GM19468 (cell line): ENCODE measurements at regions not wholly inside any gene's neighbourhood (a gene's known extent, or its start where the extent isn't known, plus 50 kb on each side); places are given as distances from the start of the nearest gene placed in this dataset.

ENCODE experiments used
- ATAC-seq: cut with Tn5 transposase; IDR thresholded peaks from one replicate; pipeline ENCODE4 v1.9.1; 2021; ENCODE audit warnings: mild to moderate bottlenecking, moderate library complexity, moderate number of reproducible peaks; ENCODE audit not compliant: unreplicated experiment; ENCODE audit errors: extremely low read depth

DNA sequence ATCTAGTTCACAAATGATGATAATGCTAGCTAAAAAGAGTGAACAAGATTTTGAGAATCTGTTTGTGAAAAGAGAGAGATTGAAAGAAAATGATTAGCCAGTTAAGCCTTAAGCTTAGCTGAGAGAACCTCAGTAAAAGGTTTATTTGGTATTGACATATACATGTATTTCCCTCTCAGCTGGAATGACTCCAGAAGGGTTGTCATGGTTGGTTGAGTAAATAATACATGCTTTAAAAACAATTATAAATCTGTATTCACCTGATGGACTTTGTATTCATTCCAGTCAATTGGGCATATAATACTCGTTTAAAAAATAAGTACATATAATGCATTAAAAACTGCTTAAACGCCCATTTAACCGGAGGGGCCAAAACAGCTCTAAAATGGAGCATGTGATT lies 181.4 kb downstream of the GRB14 start:
- ATAC-seq, result no peak

GRCh38 chr2:164439235-164439634 lies 182.0 kb downstream of the GRB14 start:
- ATAC-seq, result no peak

GRCh38 chr2:164438490-164439205 lies 182.6 kb downstream of the GRB14 start:
- no peak for ATAC-seq

- no peak for ATAC-seq
These were observed 185.2 kb downstream of the GRB14 start for GRCh38 chr2:164436131-164436530.

- no peak for ATAC-seq
These were observed 191.0 kb downstream of the GRB14 start for GRCh38 chr2:164430166-164430783.

DNA sequence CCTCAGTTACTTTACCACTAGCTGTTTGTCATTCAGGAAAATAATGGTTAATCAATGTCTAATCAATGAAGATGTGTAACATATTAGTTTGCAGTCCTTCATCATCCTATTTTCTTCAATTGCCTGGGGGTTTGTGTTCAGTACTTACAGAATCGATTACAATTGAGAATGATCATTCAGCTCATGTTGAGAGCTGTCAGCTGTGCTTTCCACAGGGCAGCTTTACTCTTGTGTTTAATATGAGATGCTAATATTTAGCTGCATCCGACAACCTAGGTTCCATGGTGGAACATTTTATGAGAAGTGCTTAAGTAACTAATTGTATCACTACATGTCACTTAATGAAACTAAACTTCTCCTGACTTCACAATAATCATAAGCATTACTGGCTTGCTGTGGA lies 191.9 kb downstream of the GRB14 start:
- no peak for ATAC-seq

GRCh38 chr2:164427111-164427510 lies 194.2 kb downstream of the GRB14 start:
- ATAC-seq, result no peak

- ATAC-seq, result no peak
These were observed 200.5 kb downstream of the GRB14 start for GRCh38 chr2:164420787-164421186.

GRCh38 chr2:164412831-164413230 lies 208.5 kb downstream of the GRB14 start:
- ATAC-seq, result no peak

DNA sequence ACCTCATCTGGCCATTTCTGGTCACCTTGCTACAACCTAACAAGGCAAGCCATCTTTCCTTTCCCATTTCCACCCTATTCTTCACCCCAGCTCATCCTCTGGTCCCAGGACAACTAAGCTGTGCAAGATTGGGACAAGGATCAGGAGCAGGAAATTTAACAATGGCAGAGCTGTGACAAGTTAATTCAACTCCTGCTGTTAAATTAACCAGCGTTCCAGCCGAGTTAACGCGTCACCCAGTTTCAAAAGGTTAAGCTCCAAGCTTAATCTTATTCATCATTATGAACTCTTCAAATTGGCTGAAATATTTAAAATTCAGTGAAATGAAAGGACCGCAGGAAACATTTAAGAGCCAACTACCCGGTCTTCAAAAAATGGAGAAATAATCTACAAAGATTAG lies 231.9 kb downstream of the GRB14 start:
- no peak for ATAC-seq

- no peak for ATAC-seq
These were observed 232.8 kb downstream of the GRB14 start for GRCh38 chr2:164388511-164388910.

GRCh38 chr2:164386231-164386630 lies 235.1 kb downstream of the GRB14 start:
- ATAC-seq, result no peak

DNA sequence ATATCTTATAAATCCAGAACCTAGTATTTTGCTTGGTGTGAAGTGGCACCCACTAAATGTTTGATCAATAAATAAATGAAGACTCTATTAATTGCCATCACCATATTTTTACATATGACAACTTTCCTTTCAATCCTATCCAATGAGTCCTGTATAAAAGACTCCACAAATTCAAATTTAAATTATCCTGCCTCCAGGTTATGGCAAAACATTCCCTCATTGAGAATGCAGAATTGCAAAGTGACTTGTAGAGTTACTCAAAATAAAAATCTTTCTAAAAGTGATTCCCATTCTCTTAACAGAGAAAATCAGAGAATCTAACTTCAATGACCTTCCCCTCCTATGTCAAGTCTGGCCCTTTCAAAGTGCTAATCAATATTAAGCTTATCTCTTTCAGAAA lies 236.8 kb downstream of the GRB14 start:
- no peak for ATAC-seq

DNA sequence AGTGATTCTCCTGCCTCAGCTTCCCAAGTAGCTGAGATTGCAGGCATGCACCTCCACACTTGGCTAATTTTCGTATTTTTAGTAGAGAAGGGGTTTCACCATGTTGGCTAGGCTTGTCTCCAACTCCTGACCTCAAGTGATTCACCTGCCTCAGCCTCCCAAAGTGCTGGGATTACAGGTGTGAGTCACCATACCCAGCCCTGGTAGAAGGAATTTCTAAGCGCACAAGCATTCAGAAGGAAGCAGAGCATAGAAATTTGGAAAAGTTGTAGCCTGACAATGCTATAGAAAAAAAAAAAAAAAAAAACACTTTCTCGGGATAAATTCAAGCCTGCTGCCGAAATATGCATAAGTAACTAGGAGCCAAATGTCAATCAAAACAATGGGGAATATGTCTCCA lies 249.4 kb downstream of the GRB14 start:
- no peak for ATAC-seq

- no peak for ATAC-seq
These were observed 251.9 kb downstream of the GRB14 start for GRCh38 chr2:164369366-164369765.

- ATAC-seq, result no peak
These were observed 252.4 kb downstream of the GRB14 start for GRCh38 chr2:164368896-164369295.

GRCh38 chr2:164363646-164364045 lies 257.6 kb downstream of the GRB14 start:
- ATAC-seq, result no peak

GRCh38 chr2:164351536-164351935 lies 269.7 kb downstream of the GRB14 start:
- ATAC-seq, result no peak

GRCh38 chr2:164335947-164336346 lies 285.3 kb downstream of the GRB14 start:
- ATAC-seq, result no peak

DNA sequence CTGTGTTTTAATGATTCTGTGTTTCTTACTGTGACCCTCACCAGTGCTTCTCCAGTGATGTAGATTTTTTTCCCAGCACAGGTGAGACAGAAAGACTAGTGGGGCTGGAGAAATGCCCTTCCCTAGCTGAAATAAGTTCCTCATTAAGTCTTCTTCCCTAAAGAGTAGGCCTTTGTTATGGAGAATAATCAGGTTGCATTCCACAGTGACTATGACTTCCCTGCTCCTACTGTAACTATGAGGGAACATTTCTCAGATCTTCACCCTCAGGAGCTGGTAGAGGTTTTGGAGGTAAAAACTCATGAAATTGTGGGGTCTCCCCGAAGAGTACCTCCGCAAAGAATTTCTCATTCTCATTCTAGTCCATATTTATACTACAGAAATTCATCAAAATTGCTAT lies 286.2 kb downstream of the GRB14 start:
- ATAC-seq, result no peak

DNA sequence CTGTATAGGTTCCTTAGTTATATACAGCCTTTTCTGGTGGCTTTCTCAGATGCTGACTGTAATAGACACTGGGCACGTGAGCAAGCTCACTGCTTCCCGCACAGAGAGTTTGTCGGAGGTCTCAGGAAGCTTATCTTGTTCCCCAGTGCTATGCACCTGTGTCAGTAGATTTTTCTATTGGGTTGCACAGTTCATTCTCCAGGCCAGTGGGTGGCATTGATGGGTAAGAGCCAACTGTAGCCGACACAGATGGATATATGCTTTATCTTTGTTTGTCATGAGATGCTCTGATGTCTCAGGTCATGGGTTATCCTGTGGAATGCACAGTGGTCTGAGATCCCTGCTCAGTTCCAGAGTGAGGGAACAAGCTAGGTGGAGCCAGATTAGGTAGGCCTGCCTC lies 293.0 kb downstream of the GRB14 start:
- no peak for ATAC-seq

GRCh38 chr2:164323978-164324377 lies 297.3 kb downstream of the GRB14 start:
- ATAC-seq, result no peak
